ENCODE measurements at regions not wholly inside any gene's neighbourhood (a gene's known extent, or its start where the extent isn't known, plus 50 kb on each side); places are given as distances from the start of the nearest gene placed in this dataset.
A peak's percentile ranks its signal among the peaks of the same experiment; 100 is the strongest.

GRCh38 chr11:134905517-134905916 is 493.5 kb upstream of the B3GAT1 start:
- peak; percentile 24 for DNase-seq

GRCh38 chr11:134904103-134904790 is 492.2 kb upstream of the B3GAT1 start:
- DNase-seq = no peak

GRCh38 chr11:134901955-134902918 is 490.2 kb upstream of the B3GAT1 start:
- no peak for DNase-seq

GRCh38 chr11:134901542-134901941 is 489.5 kb upstream of the B3GAT1 start:
- DNase-seq = no peak

GRCh38 chr11:134893810-134894685 is 482.0 kb upstream of the B3GAT1 start:
- DNase-seq = no peak

GRCh38 chr11:134890446-134890845 is 478.4 kb upstream of the B3GAT1 start:
- no peak for DNase-seq

- DNase-seq = no peak
These were observed 477.8 kb upstream of the B3GAT1 start for GRCh38 chr11:134889832-134890231.

- no peak for DNase-seq
These were observed 476.8 kb upstream of the B3GAT1 start for GRCh38 chr11:134888821-134889220.

GRCh38 chr11:134887896-134888295 is 475.9 kb upstream of the B3GAT1 start:
- DNase-seq = no peak

GRCh38 chr11:134883484-134883883 is 471.4 kb upstream of the B3GAT1 start:
- no peak for DNase-seq

GRCh38 chr11:134882671-134883297 is 470.7 kb upstream of the B3GAT1 start:
- no peak for DNase-seq

- DNase-seq = no peak
These were observed 470.1 kb upstream of the B3GAT1 start for GRCh38 chr11:134882141-134882540.

- DNase-seq = no peak
These were observed 468.7 kb upstream of the B3GAT1 start for GRCh38 chr11:134880788-134881187.

- no peak for DNase-seq
These were observed 467.9 kb upstream of the B3GAT1 start for GRCh38 chr11:134879931-134880330.

GRCh38 chr11:134879341-134879740 is 467.3 kb upstream of the B3GAT1 start:
- DNase-seq = no peak

- no peak for DNase-seq
These were observed 466.7 kb upstream of the B3GAT1 start for GRCh38 chr11:134878785-134879184.

- no peak for DNase-seq
These were observed 464.2 kb upstream of the B3GAT1 start for GRCh38 chr11:134876226-134876625.

GRCh38 chr11:134866981-134867675 is 455.1 kb upstream of the B3GAT1 start:
- no peak for DNase-seq

GRCh38 chr11:134866215-134866614 is 454.2 kb upstream of the B3GAT1 start:
- no peak for DNase-seq

- no peak for DNase-seq
These were observed 452.9 kb upstream of the B3GAT1 start for GRCh38 chr11:134864968-134865305.

- no peak for DNase-seq
These were observed 452.4 kb upstream of the B3GAT1 start for GRCh38 chr11:134864233-134864967.

All from midbrain (tissue), 1 donor.